ENCODE measurements at regions not wholly inside any gene's neighbourhood (a gene's known extent, or its start where the extent isn't known, plus 50 kb on each side); places are given as distances from the start of the nearest gene placed in this dataset.

GRCh38 chr22:48253573-48253972 is 1491.1 kb downstream of the TBC1D22A start:
- peaks cover 3 to 33% of the 10 kb centered on the region in 2 experiments for H3K27me3 ChIP-seq (replicated peaks in 1 of 2; ENCODE audit: control insufficient read depth in 2 of 2, extremely low read depth in 1 of 2, insufficient read depth in 2 of 2, low read length in 1 of 2)
- no peaks in the 10 kb centered on the region for H3K9me3 Mint-ChIP-seq
- H3K27me3 Mint-ChIP-seq, result peaks cover 13 to 31% of the 10 kb centered on the region in 2 donors
- no peak overlapping the region for H3K4me3 Mint-ChIP-seq
- no peaks in the 10 kb centered on the region for H3K4me1 Mint-ChIP-seq
- no peaks in the 10 kb centered on the region for H3K36me3 Mint-ChIP-seq
- H3K36me3 ChIP-seq (ENCODE audit: control insufficient read depth in 2 of 2, extremely low read depth in 1 of 2, insufficient read depth in 1 of 2, low read length in 1 of 2), result no peaks in the 10 kb centered on the region
- ChIA-PET POLR2A (no interaction called here), CTCF (no interaction called here)
- no CpG with 5 or more reads among the region's 6 CpGs for WGBS (ENCODE audit: insufficient coverage)
- H3K4me3 ChIP-seq (ENCODE audit: control insufficient read depth in 1 of 2, extremely low read depth in 1 of 2, low read length in 1 of 2), result no peak overlapping the region
- no peak for DNase-seq
- no peaks in the 10 kb centered on the region for H3K9me3 ChIP-seq
- peaks cover 0 to 8% of the 10 kb centered on the region in 2 experiments for H3K4me1 ChIP-seq (ENCODE audit: control insufficient read depth in 1 of 2, extremely low read depth in 1 of 2, insufficient read depth in 2 of 2, low read length in 2 of 2)
- no peak overlapping the region for H3K27ac Mint-ChIP-seq
- H3K27ac ChIP-seq (ENCODE audit: low read length), result no peak overlapping the region
- no peak for ATAC-seq (replicated peaks in 1 of 4)

- Histone ChIP-seq H3K4me3 (ENCODE audit: control insufficient read depth in 1 of 2, extremely low read depth in 1 of 2, low read length in 1 of 2) (no peak overlapping the region), H3K9me3 (no peaks in the 10 kb centered on the region), H3K4me1 (ENCODE audit: control insufficient read depth in 1 of 2, extremely low read depth in 1 of 2, insufficient read depth in 2 of 2, low read length in 2 of 2) (peaks cover 0 to 7% of the 10 kb centered on the region in 2 experiments), H3K27me3 (replicated peaks in 1 of 2; ENCODE audit: control insufficient read depth in 2 of 2, extremely low read depth in 1 of 2, insufficient read depth in 2 of 2, low read length in 1 of 2) (peaks cover 3 to 37% of the 10 kb centered on the region in 2 experiments), H3K27ac (ENCODE audit: low read length) (no peak overlapping the region), H3K36me3 (ENCODE audit: control insufficient read depth in 2 of 2, extremely low read depth in 1 of 2, insufficient read depth in 1 of 2, low read length in 1 of 2) (no peaks in the 10 kb centered on the region)
- CTCF ChIA-PET, result no interaction called here
- H3K36me3 Mint-ChIP-seq, result no peaks in the 10 kb centered on the region
- H3K27ac Mint-ChIP-seq, result no peak overlapping the region
- no peaks in the 10 kb centered on the region for H3K9me3 Mint-ChIP-seq
- WGBS (ENCODE audit: insufficient coverage), result 82% methylated on average over 8 of the region's 13 CpGs
- DNase-seq (no peak), ATAC-seq (replicated peaks in 1 of 4) (no peak)
- H3K4me3 Mint-ChIP-seq, result no peak overlapping the region
- POLR2A ChIA-PET, result no interaction called here
- H3K27me3 Mint-ChIP-seq, result peaks cover 15 to 32% of the 10 kb centered on the region in 2 donors
- H3K4me1 Mint-ChIP-seq, result no peaks in the 10 kb centered on the region
Measured at GRCh38 chr22:48253136-48253535, 1490.7 kb downstream of the TBC1D22A start.

- no peak overlapping the region for H3K27ac Mint-ChIP-seq
- H3K4me1 Mint-ChIP-seq, result no peaks in the 10 kb centered on the region
- Histone ChIP-seq H3K36me3 (ENCODE audit: control insufficient read depth in 2 of 2, extremely low read depth in 1 of 2, insufficient read depth in 1 of 2, low read length in 1 of 2) (no peaks in the 10 kb centered on the region), H3K4me1 (ENCODE audit: control insufficient read depth in 1 of 2, extremely low read depth in 1 of 2, insufficient read depth in 2 of 2, low read length in 2 of 2) (no peaks in the 10 kb centered on the region), H3K27me3 (replicated peaks in 1 of 2; ENCODE audit: control insufficient read depth in 2 of 2, extremely low read depth in 1 of 2, insufficient read depth in 2 of 2, low read length in 1 of 2) (peaks cover 3 to 37% of the 10 kb centered on the region in 2 experiments), H3K9me3 (no peaks in the 10 kb centered on the region), H3K4me3 (ENCODE audit: control insufficient read depth in 1 of 2, extremely low read depth in 1 of 2, low read length in 1 of 2) (no peak overlapping the region), H3K27ac (ENCODE audit: low read length) (no peak overlapping the region)
- H3K4me3 Mint-ChIP-seq, result no peak overlapping the region
- no peaks in the 10 kb centered on the region for H3K9me3 Mint-ChIP-seq
- ATAC-seq (replicated peaks in 1 of 4) (no peak), DNase-seq (no peak)
- ChIA-PET POLR2A (no interaction called here), CTCF (no interaction called here)
- peaks cover 19 to 38% of the 10 kb centered on the region in 2 donors for H3K27me3 Mint-ChIP-seq
- no peaks in the 10 kb centered on the region for H3K36me3 Mint-ChIP-seq
- 59% methylated on average over 4 of the region's 5 CpGs for WGBS (ENCODE audit: insufficient coverage)
Measured at GRCh38 chr22:48251629-48252028, 1489.2 kb downstream of the TBC1D22A start.

GRCh38 chr22:48250937-48251530 is 1488.6 kb downstream of the TBC1D22A start:
- Histone ChIP-seq H3K36me3 (ENCODE audit: control insufficient read depth in 2 of 2, extremely low read depth in 1 of 2, insufficient read depth in 1 of 2, low read length in 1 of 2) (no peaks in the 10 kb centered on the region), H3K9me3 (no peaks in the 10 kb centered on the region), H3K27me3 (replicated peaks in 1 of 2; ENCODE audit: control insufficient read depth in 2 of 2, extremely low read depth in 1 of 2, insufficient read depth in 2 of 2, low read length in 1 of 2) (peaks cover 3 to 36% of the 10 kb centered on the region in 2 experiments), H3K4me1 (ENCODE audit: control insufficient read depth in 1 of 2, extremely low read depth in 1 of 2, insufficient read depth in 2 of 2, low read length in 2 of 2) (peaks cover 0 to 4% of the 10 kb centered on the region in 2 experiments), H3K27ac (ENCODE audit: low read length) (no peak overlapping the region), H3K4me3 (ENCODE audit: control insufficient read depth in 1 of 2, extremely low read depth in 1 of 2, low read length in 1 of 2) (no peak overlapping the region)
- Mint-ChIP-seq H3K4me1 (no peaks in the 10 kb centered on the region), H3K27ac (peak overlapping the region in 1 of 2 donors; percentile 36), H3K9me3 (no peaks in the 10 kb centered on the region), H3K4me3 (no peak overlapping the region), H3K27me3 (peaks cover 22 to 41% of the 10 kb centered on the region in 2 donors), H3K36me3 (no peaks in the 10 kb centered on the region)
- ChIA-PET POLR2A (no interaction called here), CTCF (no interaction called here)
- no peak for ATAC-seq (replicated peaks in 1 of 4)
- no peak for DNase-seq
- 71% methylated on average over 5 of the region's 5 CpGs for WGBS (ENCODE audit: insufficient coverage)

GRCh38 chr22:48250286-48250895 is 1487.9 kb downstream of the TBC1D22A start:
- Mint-ChIP-seq H3K27me3 (peaks cover 22 to 41% of the 10 kb centered on the region in 2 donors), H3K4me3 (no peak overlapping the region), H3K4me1 (peaks cover 0 to 2% (median 2%) of the 10 kb centered on the region in 3 donors), H3K36me3 (no peaks in the 10 kb centered on the region), H3K27ac (no peak overlapping the region), H3K9me3 (no peaks in the 10 kb centered on the region)
- ChIA-PET POLR2A (no interaction called here), CTCF (no interaction called here)
- no peak overlapping the region for H3K4me3 ChIP-seq (ENCODE audit: control insufficient read depth in 1 of 2, extremely low read depth in 1 of 2, low read length in 1 of 2)
- peaks cover 0 to 10% of the 10 kb centered on the region in 2 experiments for H3K4me1 ChIP-seq (ENCODE audit: control insufficient read depth in 1 of 2, extremely low read depth in 1 of 2, insufficient read depth in 2 of 2, low read length in 2 of 2)
- H3K9me3 ChIP-seq, result no peaks in the 10 kb centered on the region
- ATAC-seq (replicated peaks in 1 of 4) (no peak), DNase-seq (no peak)
- peaks cover 3 to 35% of the 10 kb centered on the region in 2 experiments for H3K27me3 ChIP-seq (replicated peaks in 1 of 2; ENCODE audit: control insufficient read depth in 2 of 2, extremely low read depth in 1 of 2, insufficient read depth in 2 of 2, low read length in 1 of 2)
- H3K36me3 ChIP-seq (ENCODE audit: control insufficient read depth in 2 of 2, extremely low read depth in 1 of 2, insufficient read depth in 1 of 2, low read length in 1 of 2), result no peaks in the 10 kb centered on the region
- 80% methylated on average over 13 of the region's 16 CpGs for WGBS (ENCODE audit: insufficient coverage)
- no peak overlapping the region for H3K27ac ChIP-seq (ENCODE audit: low read length)

- Mint-ChIP-seq H3K27me3 (peaks cover 22 to 37% of the 10 kb centered on the region in 2 donors), H3K9me3 (no peaks in the 10 kb centered on the region), H3K4me1 (peaks cover 0 to 7% (median 6%) of the 10 kb centered on the region in 3 donors), H3K4me3 (no peak overlapping the region), H3K27ac (no peak overlapping the region), H3K36me3 (no peaks in the 10 kb centered on the region)
- ChIA-PET POLR2A (no interaction called here), CTCF (no interaction called here)
- no peak for ATAC-seq (replicated peaks in 1 of 4)
- 100% methylated on average over 1 of the region's 7 CpGs for WGBS (ENCODE audit: insufficient coverage)
- Histone ChIP-seq H3K4me1 (ENCODE audit: control insufficient read depth in 1 of 2, extremely low read depth in 1 of 2, insufficient read depth in 2 of 2, low read length in 2 of 2) (peaks cover 0 to 14% of the 10 kb centered on the region in 2 experiments), H3K4me3 (ENCODE audit: control insufficient read depth in 1 of 2, extremely low read depth in 1 of 2, low read length in 1 of 2) (no peak overlapping the region), H3K9me3 (no peaks in the 10 kb centered on the region), H3K27ac (ENCODE audit: low read length) (no peak overlapping the region), H3K36me3 (ENCODE audit: control insufficient read depth in 2 of 2, extremely low read depth in 1 of 2, insufficient read depth in 1 of 2, low read length in 1 of 2) (no peaks in the 10 kb centered on the region), H3K27me3 (replicated peaks in 1 of 2; ENCODE audit: control insufficient read depth in 2 of 2, extremely low read depth in 1 of 2, insufficient read depth in 2 of 2, low read length in 1 of 2) (peaks cover 3 to 34% of the 10 kb centered on the region in 2 experiments)
- DNase-seq, result no peak
Measured at GRCh38 chr22:48249713-48250268, 1487.3 kb downstream of the TBC1D22A start.

All from T-cell (primary cell).